Stimulated activated CD4-positive, alpha-beta T cell treated with anti-CD3 and anti-CD28 coated beads, Interleukin-12 subunit alpha, Interleukin-12 subunit beta, amount 100 ng/mL, for 48 hours (primary cell): ENCODE measurements at regions not wholly inside any gene's neighbourhood (a gene's known extent, or its start where the extent isn't known, plus 50 kb on each side); places are given as distances from the start of the nearest gene placed in this dataset.

Source experiments
- DNase-seq, 3 donors: peaks; one replicate each; pipeline ENCODE4 v3.0.0-alpha.2; 2020; ENCODE audit warnings: low read depth in 2 of 3, low spot score in 1 of 3

- DNase-seq: no peak
Measured at GRCh38 chr15:89421219-89421618, 75.2 kb downstream of the RHCG start.

- peak in 1 of 3 donors; percentile 32 for DNase-seq
Measured at GRCh38 chr15:89419370-89419984, 76.9 kb downstream of the RHCG start.

DNA sequence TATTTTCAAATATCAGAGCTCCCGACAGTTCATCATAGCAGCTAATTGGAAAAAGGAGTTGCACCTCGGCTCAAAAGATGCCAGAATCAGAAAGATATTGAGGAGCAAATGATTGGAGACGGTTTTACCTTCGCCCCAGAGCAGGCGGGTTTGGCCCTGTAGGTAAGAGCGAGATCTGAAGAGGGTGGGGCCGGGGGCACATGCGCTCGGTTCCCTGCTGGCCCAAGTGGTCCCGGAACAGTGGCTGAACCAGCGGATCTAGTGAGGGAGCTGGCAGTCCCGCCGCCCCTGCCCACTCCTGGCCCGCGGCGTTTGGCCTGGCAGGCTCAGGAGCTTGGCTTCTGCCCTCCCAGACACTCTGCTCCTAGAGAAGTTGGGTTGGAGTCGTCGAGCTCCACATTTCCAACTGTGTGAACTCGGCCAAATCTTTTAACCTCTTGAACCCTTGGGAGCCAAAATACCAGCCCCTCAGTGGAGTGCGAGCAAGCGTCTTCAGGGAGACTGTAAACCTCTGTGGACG, 79.1 kb downstream of the RHCG start:
- no peak for DNase-seq

DNA sequence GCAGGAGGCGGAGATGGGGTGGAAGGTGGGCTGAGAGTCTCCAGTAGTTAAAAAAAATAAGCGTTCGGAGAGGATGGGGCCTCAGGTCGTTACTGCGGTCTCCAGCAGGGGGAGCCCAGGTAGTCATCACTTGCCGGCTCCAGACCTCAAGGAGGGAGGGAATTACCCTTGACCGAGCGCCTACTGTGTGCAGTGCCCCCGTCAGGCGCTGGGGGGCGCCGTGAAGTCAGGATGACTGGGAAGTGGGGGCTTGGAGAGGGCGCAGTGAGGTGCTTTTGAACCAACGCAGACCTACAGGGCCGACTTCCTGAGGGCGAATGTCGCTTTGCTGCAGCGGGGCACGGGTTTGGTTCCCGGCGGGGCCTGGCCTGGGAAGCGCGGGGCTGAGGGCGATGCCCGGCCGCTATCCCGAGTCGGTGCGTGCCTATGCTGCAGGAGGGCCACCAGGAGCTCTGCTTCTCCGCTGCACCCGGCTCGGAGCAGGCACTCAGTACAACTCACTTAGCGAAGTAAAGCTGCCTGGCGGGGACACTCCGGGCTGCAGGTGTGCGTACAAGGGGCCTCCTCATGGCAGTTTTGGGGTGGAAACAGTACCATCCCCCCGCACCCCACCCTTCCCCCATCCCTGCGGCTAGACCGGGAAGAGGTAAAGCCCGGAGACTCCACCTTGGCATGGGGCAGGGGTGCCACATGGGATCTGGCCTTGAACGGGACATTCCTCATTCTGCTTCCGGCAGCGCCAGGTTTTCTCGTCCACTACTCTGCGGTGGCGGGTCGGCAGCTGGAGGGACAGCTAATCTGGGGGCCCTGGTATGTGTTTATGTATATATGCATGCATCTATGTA, 79.8 kb downstream of the RHCG start:
- DNase-seq: peak; percentile 76 to 83 (median 78)

DNA sequence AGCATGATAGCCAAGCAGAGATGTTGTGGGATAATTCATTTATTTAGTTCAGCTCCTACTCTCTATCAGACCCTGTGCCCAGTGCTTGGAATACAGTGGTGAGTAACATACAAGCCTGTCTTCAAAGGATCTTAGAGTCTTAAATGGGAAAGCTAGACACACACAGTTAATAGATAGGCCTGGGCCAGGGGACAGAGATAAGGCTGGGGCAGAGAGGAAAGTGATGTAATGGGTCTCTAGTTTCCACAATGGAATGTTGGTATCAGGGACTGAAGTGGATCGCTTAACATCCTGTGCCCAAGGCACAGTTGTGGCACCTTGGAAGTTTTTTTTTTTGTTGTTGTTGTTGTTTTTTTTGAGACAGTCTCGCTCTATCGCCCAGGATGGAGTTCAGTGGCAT, 79.9 kb upstream of the POLG start:
- no peak for DNase-seq

DNA sequence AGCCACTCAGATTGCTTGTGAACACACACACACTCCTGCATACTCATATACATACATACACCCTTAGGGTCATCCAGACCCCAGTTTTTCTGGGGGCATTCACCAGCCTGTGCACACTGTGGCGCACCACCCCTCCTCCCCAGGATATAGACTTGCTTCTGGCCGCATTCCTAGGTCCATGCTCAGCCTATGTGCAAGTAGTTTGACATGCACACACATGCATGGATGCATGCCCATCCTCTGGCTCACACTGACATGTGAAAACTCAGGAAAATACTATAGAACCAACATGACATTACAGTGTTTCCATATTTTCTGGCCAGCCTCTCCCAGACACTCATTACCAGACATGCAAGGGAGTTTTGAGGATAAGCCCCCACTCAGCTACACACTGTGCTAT, 79.3 kb upstream of the POLG start:
- no peak for DNase-seq

GRCh38 chr15:89412905-89413411, 78.3 kb upstream of the POLG start:
- DNase-seq: no peak

DNA sequence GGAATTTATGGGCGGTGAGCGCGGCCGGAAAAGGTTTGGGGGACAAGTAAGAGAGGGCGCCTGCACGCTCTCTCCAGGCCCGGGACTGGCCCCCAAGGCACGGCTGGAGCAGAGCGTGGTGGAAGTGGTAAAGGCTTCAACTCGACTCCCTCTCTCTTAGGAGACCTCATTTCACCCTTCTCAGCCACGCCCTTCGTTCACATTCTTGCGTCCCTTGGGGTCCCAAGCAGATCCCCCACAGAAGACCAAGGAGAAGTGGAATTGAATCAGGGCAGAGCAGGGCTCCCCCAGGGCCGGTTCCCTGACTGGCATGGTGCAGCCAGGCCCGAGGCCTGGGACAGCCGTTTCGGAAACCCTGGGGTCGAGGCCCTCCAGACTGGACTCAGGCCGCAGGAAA, 75.4 kb upstream of the POLG start:
- no peak for DNase-seq

- no peak for DNase-seq
Measured at GRCh38 chr15:89409184-89410038, 74.8 kb upstream of the POLG start.

GRCh38 chr15:89408372-89409183, 74.0 kb upstream of the POLG start:
- DNase-seq: no peak

DNA sequence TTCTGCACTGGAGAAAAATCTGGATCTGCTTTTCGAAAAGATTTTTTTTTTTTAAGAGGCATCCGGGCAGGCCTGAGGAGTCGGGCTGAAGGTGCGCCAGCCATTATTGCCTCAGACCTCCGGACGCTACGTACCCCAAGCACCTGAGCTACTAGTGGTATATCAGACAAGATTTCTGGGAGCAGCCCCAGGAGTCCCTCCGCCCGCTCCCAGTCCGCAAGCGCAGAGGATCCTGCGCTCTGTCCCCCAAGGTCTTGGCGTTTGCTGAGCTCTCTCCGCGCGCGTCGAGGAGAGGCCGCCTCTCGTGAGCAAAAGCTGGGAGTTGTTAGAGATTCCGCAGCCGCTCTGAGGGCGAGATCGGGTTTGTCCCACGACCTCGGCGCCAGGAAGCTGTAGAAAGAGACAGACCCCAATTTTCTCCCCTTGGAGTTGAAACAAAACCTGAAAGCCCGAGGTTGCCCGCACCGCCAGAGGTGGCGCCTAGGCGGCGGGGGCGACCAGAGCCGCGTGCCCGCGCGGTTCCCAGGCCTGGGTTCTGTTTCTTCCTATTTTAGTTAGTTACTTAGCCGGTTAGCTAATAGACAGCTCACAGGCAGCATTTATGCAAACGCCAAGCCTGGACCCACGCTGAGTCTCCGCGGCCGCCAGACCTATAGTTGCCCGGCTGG, 72.5 kb upstream of the POLG start:
- DNase-seq: no peak

GRCh38 chr15:89406218-89406939, 71.8 kb upstream of the POLG start:
- no peak for DNase-seq

- DNase-seq: no peak
Measured at GRCh38 chr15:89405494-89405893, 70.9 kb upstream of the POLG start.

GRCh38 chr15:89404023-89404422, 69.4 kb upstream of the POLG start:
- no peak for DNase-seq

DNA sequence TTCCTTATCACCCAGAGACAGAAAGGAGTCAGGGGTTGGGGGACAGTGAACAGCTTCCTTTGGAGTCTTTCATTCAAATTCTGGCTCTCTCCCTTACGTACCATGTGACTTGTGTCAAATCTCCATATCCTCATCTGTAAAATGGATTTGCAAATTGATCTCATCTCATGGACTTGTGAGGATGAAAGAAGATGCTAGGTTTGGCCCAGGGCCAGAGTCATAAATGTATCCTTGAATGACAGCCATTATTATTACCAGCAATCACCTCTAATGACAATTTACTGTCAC, 67.8 kb upstream of the POLG start:
- DNase-seq: no peak

GRCh38 chr15:89401631-89402517, 67.2 kb upstream of the POLG start:
- no peak for DNase-seq

GRCh38 chr15:89400782-89401545, 66.3 kb upstream of the POLG start:
- no peak for DNase-seq
